ENCODE measurements at regions not wholly inside any gene's neighbourhood (a gene's known extent, or its start where the extent isn't known, plus 50 kb on each side); places are given as distances from the start of the nearest gene placed in this dataset.

DNA sequence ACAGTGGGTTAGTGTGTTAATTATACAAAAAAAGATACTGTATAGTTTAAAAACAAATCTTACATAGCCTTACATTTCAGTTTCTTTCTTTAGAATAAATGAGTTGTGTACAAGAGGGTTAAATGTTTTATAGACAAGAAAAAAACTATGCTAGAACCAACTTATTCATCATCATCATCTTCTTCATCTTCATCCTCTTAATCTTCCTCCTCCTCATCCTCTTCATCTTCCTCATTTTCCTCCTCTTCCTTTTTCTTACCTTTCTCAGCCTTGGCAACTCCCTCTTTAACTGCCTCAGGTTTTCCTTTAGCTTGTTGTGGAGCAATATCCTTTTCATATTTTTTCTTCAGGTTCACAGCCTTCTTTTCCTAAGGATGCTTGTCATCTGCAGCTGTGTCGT lies 53.7 kb downstream of the RPS12 start:
- no peak for DNase-seq

DNA sequence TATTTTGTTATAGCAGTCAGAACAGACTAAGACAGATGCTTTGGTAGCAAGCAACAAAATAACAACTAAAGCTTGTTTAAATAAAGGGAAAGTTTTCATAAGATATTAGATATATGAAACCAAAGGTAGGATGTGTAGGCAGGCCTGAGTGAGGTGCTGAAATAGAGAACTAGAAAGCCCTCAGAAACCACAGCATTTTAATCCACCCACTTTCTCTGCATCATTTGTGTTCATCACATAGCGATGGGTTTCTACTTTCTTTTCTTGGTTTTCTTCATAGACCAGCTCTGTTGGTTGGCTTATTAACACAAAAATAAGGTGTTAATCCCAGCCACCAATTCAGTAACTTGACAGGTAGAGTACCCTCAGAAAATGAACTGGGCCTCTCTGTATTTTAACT lies 58.6 kb downstream of the RPS12 start:
- DNase-seq = no peak

DNA sequence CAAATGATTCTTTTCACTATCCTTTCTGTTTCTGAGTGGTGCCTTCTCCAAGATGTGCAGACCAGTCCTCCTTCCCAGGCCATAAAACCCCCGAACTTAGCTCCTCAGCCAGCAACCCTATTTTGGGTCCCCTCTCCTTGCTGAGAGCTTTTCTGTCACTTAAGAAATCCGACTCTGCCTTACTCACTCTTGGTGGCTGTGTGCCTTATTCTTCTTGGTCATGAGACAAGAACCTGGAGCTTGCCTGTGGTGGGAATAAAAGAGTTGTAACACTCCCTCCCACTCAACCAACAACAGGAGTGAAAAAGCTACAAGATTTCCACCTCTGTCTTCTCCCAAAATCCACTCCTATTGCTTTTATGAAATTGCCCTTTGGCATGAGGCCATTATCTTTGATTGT lies 62.6 kb downstream of the RPS12 start:
- no peak for DNase-seq

DNA sequence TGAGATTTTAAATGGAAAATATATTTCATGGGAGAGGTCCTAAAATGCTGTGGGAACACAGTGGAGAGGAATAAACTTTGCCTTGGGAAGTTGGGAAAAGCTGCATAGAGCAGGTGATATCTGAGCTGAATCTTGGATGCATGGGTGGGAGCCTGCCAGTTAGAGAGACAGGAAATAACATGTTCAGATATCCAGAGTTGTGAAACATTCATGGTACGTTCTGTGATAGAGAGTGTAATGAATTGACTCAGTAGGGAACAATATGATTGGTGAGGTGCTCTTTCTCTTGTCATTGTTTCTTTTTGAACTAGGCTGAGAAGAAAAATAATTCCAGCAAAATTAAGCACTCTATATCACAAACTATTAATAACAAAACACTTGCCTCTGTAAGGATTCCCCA lies 72.8 kb downstream of the RPS12 start:
- no peak for DNase-seq

DNA sequence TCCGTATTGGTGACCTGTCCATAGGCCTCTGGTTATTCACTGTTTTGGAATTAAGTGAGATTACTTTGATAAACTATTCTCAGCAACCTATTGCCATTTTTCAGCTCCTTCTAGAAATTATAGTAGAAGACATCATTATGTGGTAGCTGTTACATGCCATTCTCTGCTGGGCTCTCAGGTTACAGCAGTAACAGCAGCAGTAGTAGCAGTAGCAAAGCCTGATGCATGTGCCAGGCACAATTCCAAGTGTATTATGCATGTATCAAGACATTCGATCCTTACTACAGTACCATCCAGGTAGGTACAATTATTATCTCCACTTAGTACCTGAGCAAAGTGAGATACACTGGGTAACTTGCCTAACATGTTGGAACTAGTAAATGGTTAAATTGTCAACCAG lies 74.3 kb downstream of the RPS12 start:
- no peak for DNase-seq

DNA sequence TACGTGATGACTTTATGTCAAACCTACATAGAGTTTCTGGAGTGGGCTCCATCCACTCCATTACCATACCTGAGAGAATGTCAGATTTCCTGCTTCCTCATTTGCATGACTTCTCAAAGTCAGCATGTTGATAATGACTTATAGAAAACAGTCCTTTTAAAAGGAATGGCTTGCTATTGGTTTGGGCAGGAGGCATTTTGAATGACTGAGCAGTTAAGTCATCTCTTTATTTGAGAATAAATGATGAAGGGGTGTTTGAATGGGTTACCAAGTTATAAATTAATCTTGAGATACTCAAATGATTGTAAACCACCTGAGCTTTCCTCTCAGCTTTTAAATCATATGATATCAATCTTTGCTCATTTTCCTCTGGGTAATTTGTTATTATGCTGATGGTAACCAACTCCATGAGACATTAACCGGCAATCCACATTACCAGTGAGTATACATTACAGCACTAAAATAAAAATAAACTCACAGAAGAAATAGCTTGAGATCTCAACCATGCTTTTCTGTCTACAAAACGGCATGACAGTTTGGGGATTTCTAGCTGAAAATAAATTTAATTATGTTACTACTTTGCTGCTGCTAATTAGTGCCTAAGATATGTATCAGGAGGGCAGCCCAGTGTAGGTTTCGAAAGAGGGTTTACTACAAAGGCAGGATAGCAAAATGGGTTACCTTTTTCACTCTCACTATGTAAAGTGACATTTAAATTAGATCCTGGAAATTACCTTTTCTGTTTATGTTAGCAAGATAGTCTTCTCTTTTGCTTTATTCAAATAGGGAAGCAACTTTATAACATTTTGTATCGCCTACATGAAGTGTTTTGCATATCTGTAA lies 78.8 kb downstream of the RPS12 start:
- no peak for DNase-seq

DNA sequence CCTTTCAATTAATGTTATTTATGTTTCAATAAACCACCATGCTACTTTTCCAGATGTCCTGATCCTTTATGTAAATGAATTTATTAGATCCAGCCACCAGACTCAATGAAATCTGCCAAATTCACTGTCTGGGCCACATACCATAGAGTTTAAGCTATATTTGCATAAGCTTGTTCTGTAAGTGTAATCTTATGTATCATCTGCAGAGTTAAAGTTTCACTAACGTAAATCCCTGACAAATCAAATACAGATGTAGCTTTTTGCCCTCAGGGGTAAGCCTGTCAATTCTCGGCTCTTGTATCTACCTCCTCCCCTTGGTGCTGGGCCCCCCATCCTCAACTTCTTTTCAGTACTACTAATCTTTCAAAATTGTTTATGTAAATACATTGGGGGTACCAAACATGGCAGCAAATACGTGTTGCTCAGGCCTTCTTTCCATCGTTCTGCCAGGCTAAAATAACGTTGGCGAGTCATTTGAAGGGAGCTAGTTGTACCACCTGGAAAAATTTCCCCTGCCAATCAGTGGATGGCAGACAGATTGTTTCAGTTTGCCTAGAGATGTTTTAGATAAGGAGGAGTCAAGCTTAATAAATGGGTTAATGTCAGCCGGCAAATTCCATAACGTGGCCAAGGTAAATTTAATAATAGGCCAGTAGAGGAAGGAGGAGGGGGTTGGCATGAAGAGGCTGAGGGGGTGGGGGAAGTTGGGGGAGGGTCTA lies 79.6 kb downstream of the RPS12 start:
- DNase-seq = no peak

DNA sequence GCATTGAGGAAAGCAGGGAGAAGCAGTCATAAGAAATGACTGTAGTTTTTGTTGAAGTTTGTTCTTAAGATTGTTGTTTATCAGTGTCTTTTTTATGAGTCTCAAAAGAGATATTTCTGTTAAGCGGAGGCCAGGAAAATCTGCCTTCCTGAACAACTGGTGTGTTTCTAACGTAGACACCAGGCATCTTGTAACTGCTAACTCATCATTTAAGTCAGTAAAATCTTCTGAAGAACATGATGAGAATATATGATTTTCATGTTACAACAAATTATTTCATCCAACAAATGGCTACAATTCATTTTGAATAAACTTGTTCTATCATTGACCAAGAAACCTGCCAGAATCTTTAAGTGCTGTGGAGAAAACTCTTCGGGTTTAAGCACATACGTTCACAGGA lies 84.0 kb downstream of the RPS12 start:
- DNase-seq = no peak

DNA sequence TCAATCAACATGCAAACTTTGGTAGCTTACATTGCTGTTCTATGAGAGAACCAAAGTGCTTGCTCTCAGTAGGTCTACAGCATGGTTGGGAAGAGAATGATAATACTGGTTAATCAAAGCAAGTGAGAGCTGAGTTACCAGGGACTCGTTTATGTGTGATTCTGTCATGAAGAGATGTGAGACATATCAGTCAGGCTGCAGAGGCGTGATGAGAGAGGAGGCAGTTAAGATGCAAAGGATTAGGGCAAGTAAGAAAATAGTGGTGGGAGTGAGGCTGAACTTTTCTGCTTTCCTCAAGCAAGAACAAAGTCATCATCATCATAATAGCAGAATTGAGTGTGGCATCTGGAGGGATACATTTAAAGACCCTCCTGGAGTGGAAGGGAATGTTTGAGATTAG lies 86.5 kb downstream of the RPS12 start:
- no peak for DNase-seq

DNA sequence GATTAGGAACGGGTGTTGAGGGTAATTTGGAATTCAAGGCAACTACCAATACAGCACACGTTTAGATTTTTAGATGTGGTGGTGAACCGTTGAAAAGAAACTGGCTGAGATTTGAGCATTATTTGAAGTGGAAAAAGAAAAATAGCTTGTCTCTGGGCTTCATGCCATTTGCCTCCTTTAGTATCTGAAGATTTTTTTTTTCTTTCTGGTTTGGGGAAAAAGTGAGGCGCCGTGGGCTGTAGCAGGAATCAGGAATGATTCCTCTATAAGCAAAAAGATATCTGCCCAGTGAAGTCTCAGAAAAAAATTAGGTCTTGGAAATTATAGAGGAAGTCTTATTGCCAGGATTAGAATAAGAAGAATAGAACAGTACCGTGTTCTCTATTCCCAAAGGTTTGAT lies 88.5 kb downstream of the RPS12 start:
- no peak for DNase-seq

DNA sequence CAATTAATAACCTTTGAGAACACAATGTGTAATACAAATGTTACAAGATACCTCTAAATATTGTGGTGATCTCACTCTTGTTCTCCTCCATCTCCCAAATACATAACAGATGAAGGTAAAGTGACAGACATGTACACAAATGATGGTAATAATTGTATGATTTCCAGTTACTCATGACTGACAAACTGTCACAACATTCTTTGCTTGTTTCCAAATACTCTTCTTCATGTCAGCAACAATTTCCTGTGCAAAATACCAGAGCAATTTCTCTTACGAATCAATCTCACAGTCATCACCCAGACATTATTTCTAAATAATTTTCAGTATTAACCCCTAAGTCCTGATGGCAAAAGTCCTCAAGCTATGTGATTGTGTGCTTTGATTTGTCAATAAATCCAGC lies 92.9 kb downstream of the RPS12 start:
- DNase-seq = no peak

DNA sequence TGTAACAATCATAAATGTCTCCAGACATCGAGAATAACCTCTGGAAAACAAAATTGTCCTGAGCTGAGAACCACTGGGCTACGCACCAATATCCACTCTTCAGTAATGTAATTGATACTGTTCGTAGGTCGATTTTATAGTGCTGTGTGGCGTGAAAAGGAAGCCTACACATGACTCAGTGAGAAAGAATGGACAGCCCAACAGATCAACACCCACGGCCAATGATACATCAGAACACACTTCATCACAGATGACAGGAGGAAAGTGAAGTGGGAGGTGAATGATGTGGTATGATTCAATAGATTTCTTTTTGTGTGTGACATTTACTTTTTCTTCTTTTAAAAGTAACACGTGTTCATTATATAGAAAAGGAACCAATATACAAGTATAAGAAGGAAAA lies 93.5 kb downstream of the RPS12 start:
- no peak for DNase-seq

DNA sequence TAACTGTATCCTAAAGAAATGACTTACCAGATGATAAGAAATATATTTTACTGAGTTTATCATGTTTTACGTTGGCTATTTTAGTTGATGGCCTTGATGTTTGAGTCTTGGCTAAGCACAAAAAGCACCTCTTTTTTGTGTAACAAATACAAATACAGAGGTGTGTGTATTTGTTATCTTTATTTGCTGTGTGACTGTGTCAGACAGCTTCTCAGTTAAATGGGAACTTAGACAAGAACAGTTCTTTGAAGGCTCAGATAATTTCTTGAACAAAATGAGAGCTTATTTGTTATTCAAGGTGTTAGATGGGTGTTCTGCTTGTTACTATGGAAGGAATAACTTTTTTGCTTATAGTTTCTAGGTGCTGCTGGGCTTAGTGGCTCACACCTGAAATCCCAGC lies 95.4 kb downstream of the RPS12 start:
- no peak for DNase-seq

DNA sequence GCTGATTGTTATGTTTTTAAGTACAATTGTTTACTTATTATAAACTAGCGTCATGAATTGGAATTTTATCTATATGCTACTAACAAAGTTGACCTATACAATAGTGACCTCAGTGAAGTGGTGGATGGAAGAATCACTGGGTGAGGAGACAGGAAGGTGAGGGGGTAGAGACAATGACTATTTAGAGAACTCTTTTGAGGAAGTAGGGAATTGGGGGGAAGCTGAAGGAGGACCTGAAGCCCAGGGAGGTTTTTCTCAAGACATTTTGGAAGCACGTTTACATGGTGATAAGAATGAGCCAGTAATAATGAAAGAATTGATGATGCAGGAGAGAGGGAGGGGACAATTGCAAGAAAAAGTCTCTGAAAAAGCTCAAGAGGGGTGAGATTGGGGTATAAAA lies 96.4 kb downstream of the RPS12 start:
- no peak for DNase-seq

DNA sequence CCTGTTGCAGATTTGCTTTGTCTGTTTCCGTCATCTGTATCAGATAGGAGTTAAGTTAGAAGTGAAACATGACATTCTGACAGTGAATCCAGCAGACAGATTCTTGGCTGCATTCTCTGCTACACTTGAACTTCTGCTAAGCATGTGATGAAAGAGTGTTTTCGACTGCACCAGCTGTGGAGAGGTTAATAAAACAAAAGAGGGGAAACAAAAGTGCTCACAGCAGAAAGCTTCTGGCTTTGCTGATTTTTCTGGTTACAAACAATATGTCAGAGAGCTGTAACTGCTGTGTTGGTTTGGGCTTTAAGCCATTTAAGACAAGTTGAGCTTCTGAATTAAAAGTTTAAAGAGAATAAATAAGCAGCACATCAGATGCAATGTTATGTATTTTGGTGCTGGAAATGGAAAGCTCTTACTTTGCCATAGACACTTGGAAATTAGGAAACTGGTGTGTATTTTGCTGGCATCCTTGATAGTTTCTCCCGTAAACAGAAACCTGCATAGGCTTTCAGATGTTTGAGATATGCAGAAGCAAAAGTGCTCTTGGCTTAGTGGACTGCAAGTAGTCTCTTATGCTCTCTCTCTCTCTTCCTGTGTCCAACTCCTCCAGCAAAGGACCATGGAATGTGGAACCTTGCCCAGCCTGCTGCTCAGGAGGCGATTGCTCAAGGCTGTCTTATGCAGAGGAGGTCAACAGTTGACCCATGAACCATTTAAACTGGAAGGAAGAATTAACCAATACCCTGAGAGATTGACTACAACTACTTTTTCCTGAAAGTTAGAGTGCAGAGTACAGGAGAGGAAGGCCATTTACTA lies 104.9 kb downstream of the RPS12 start:
- DNase-seq = no peak

DNA sequence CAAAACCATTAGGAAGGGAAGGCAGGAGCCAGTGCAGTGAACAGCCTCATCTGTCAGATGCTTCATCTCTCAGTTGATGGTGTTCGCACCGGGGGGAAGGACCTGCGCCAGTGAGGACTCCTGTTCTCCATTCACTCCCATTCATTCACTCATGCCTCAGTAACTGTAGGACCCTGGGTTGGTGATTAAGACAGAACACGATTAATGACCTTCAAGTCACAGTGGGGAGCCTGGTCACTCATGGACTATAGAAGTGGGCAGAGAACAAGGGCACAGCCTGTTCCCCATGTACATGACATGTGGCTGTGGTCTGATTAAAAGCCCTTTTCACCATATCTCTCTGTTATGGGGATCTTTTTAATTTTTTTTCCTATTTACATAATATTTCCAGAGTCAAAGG lies 113.3 kb downstream of the RPS12 start:
- DNase-seq = no peak

DNA sequence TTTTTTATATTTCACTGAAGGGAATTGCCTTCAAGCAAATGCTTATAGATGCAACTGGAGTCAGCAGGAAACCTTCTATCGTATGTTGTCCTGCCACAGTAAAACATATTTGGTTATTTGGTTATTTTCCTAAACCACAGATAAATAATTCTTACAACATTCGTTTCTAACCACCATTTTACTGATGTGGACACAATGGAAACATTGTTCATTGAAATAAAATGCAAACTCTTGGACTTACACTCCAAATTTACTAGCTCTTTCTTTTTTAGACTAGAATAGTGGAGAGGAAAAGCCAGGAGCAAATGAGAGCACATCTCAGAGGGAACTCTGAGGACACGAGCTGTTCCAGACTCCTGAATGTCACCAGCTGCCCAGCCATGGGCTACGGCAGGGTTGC lies 114.8 kb downstream of the RPS12 start:
- no peak for DNase-seq

DNA sequence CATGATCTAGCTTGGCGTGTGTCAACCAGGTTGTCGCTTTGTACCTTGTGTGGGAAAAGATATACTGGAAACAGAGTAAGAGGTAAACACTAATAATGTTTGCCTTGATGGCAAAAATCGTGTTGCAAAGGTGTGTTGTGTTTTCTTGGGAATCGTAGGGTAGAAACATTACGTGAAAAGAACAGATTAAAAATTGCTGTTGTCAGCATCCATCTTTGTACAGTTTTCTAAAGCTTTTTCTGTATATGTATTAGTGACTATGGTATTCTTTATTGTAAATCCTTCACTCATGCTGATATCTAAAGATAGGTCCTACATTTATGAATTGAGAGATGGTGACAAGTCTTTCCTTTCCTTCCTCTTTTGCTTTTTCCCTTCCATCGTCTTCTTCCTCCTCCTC lies 116.9 kb downstream of the RPS12 start:
- no peak for DNase-seq

DNA sequence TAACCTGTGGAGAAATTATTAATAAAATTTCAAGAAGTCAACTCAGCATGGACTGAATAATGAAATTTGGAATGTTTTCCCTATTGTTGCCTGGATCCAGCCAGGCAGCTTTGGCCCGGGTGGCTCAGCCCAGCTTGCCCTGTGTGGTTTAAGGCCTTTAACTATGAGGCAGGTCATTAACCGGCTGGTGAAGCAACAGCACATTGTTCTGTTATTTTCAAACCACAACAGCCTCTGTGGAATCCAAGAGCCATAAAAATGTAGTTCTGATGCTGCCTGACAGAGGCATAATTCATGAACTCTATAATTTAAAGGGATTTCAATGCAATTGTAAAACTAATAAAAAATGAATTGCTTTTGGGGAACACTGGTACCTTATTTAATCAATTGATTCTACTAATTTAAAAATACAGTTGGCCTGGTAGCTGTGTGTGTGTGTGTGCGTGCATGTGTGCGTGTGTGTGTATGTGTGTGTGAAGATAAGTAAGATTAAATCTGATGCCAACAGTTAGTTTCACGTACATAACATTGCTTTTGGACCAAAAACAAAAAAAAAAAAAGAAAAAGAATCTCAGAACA lies 117.7 kb downstream of the RPS12 start:
- no peak for DNase-seq

DNA sequence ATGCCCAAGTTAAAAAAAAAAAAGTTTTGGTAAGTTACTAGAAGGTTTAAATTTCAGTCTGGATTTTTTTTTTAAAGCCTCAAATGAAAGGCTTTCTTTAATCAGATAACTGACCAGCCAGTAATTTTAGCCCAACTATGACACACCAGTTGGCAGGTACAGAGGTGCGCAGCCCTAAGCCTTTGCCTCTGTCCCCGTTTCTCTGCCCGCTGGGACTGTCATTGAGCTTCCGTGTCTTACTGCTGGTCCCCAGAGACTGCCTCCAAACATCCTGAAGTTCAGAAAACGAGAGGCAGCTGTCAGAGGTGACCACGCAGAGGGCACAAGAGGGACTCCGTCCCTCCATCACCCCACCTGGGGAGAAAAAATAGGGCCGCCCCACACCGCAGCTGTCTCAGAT lies 118.2 kb downstream of the RPS12 start:
- no peak for DNase-seq

DNA sequence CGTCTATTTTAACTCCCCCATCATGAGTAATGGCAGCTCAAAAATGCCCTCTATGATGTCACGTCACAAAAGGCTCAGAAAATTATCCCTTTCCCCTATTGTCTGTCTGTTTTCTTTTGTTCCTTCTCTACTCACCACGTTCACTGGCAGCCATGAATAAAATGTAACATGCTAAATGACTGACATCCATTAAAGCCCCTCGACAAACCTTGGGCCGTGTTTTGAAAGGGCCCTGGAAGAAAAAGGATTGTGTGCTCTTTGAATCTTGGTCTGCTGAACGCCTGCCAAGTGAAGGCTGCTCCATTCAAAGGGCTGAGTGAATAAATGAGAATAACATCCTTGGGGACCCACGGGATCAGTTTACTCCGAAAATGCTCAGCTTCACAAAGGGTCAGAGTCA lies 118.7 kb downstream of the RPS12 start:
- no peak for DNase-seq

DNA sequence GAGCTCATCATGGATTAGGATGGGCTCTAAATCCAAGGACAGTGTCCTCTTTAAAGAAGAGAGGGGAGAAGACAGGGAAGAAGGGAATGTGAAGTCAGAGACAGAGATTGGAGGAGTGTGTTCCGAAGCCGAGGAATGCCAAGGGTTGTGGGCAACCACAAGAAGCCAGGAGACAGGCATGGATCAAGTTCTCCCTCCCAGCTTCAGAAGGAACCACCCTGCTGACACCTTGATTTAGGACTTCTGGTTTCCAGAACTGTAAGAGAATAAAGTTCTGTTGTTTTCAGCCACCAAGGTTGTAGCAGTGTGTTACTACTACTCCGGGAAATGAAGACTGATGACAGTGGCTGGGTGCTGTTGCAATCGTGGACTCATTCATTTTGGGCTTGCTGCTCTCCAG lies 120.1 kb downstream of the RPS12 start:
- DNase-seq = no peak

DNA sequence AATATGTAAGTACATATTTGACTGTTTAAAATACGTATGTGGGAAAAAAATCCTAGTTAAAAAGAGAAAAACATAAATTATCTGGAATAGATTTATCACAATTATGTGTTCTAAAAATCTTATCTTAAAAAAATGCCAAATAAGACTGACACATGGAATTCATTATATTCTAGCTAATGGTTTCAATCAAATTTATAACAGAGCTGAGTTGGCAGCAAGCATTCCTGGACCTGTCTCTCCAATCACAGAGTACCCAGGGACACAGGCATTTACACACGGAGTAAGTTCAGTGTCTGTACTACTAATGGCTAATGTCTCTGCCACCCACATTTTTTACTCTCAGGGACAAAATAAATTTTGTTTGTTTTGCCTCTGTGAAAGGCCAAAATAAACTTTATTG lies 122.3 kb downstream of the RPS12 start:
- DNase-seq = no peak
